GM12892 (cell line): ENCODE measurements at regions not wholly inside any gene's neighbourhood (a gene's known extent, or its start where the extent isn't known, plus 50 kb on each side); places are given as distances from the start of the nearest gene placed in this dataset.

Source experiments
- POLR2A ChIP-seq: IDR thresholded peaks from 2 replicates; pipeline ENCODE4 v1.6.1; 2011; ENCODE audit warnings: low read depth, low read length, control low read depth
- POLR2AphosphoS5 ChIP-seq: IDR thresholded peaks from 2 replicates; pipeline ENCODE4 v1.6.1; 2011; ENCODE audit warnings: low read depth, low read length, control low read depth
- TAF1 ChIP-seq: IDR thresholded peaks from 2 replicates; pipeline ENCODE4 v1.6.1; 2011; ENCODE audit warnings: low read depth, mild to moderate bottlenecking, control low read depth, low read length, borderline replicate concordance

DNA sequence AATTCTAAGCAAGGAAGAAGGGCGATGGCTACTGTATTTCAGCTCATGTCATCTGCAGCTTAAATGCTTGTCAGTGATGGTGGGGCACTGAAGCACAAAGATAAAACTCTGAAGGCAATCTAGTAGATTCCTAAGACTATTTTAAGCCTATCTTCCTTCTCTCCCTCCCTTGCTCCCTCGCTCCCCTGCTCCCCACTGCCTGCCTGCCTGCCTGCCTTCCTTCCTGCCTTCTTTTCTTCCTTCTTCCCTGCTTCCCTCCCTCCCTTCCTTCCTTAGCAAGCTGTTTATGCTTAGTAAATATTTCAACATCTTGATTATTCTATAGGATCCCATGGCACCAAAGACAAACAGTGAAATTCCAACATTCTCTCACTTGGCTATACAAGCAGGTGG lies 99.6 kb downstream of the OXSM start:
- no peak for TF ChIP-seq POLR2AphosphoS5
- no peak for TF ChIP-seq POLR2A
- no peak for TF ChIP-seq TAF1
